Astrocyte (in vitro differentiated cells and primary cell): ENCODE measurements at regions not wholly inside any gene's neighbourhood (a gene's known extent, or its start where the extent isn't known, plus 50 kb on each side); places are given as distances from the start of the nearest gene placed in this dataset.

ENCODE experiments used
- DNase-seq: peaks from one replicate; pipeline ENCODE4 v3.0.0-alpha.2; 2010; ENCODE audit warnings: low read depth
- FAIRE-seq: peaks from 2 replicates; lab custom pipeline; 2011; peaks lifted over from hg19 to GRCh38; lab: Jason Lieb, UNC
- H2AFZ ChIP-seq: 2 replicates; pipeline ENCODE4 v1.6.0; 2012; ENCODE audit warnings: low read depth, low read length, inconsistent platforms
- H3K27ac ChIP-seq: 2 replicates; pipeline ENCODE4 v1.5.1; 2011; ENCODE audit warnings: low read depth, low read length, inconsistent platforms
- H3K27me3 ChIP-seq: 2 replicates; pipeline ENCODE4 v1.6.0; 2011; ENCODE audit warnings: low read length, inconsistent platforms; ENCODE audit not compliant: insufficient read depth
- H3K36me3 ChIP-seq: 2 replicates; pipeline ENCODE4 v1.5.1; 2011; ENCODE audit warnings: low read length, inconsistent platforms; ENCODE audit not compliant: insufficient read depth
- H3K4me1 ChIP-seq: 2 replicates; pipeline ENCODE4 v1.5.1; 2011; ENCODE audit warnings: low read length, inconsistent platforms; ENCODE audit not compliant: insufficient read depth
- H3K4me2 ChIP-seq: 2 replicates; pipeline ENCODE4 v1.6.0; 2012; ENCODE audit warnings: low read length, inconsistent platforms
- H3K4me3 ChIP-seq: 2 replicates; pipeline ENCODE4 v1.5.1; 2011; ENCODE audit warnings: low read depth, mild to moderate bottlenecking, low read length, inconsistent platforms; ENCODE audit not compliant: insufficient read depth
- H3K79me2 ChIP-seq: 2 replicates; pipeline ENCODE4 v1.6.0; 2012; ENCODE audit warnings: mild to moderate bottlenecking, low read length, inconsistent platforms; ENCODE audit not compliant: insufficient read depth
- H3K9ac ChIP-seq: 2 replicates; pipeline ENCODE4 v1.6.0; 2012; ENCODE audit warnings: mild to moderate bottlenecking, low read length, inconsistent platforms
- H3K9me3 ChIP-seq: 2 replicates; pipeline ENCODE4 v1.5.1; 2012; ENCODE audit warnings: low read depth, mild to moderate bottlenecking, low read length, inconsistent platforms; ENCODE audit not compliant: insufficient read depth
- H4K20me1 ChIP-seq: 2 replicates; pipeline ENCODE4 v1.6.0; 2012; ENCODE audit warnings: low read length, inconsistent platforms; ENCODE audit not compliant: insufficient read depth
- H3K27ac Mint-ChIP-seq: one replicate; pipeline ENCODE4 v1.8.0; 2021; ENCODE audit warnings: mild to moderate bottlenecking, mixed read lengths; ENCODE audit not compliant: unreplicated experiment
- H3K27me3 Mint-ChIP-seq: one replicate; pipeline ENCODE4 v1.8.0; 2021; ENCODE audit warnings: low read depth, mixed read lengths; ENCODE audit not compliant: unreplicated experiment
- H3K36me3 Mint-ChIP-seq: one replicate; pipeline ENCODE4 v1.8.0; 2021; ENCODE audit warnings: low read depth, mixed read lengths; ENCODE audit not compliant: unreplicated experiment
- H3K4me1 Mint-ChIP-seq: one replicate; pipeline ENCODE4 v1.8.0; 2021; ENCODE audit warnings: low read depth, mixed read lengths; ENCODE audit not compliant: unreplicated experiment
- H3K4me3 Mint-ChIP-seq: one replicate; pipeline ENCODE4 v1.8.0; 2021; ENCODE audit warnings: mild to moderate bottlenecking, moderate library complexity, mixed read lengths; ENCODE audit not compliant: unreplicated experiment
- H3K9me3 Mint-ChIP-seq: one replicate; pipeline ENCODE4 v1.8.0; 2021; ENCODE audit warnings: mild to moderate bottlenecking, mixed read lengths; ENCODE audit not compliant: unreplicated experiment
- CTCF ChIP-seq: IDR thresholded peaks from 2 replicates; pipeline ENCODE4 v1.5.1; 2011; ENCODE audit warnings: low read depth, mild to moderate bottlenecking, inconsistent platforms, low read length, moderate library complexity; ENCODE audit not compliant: insufficient read depth
- EZH2 ChIP-seq: IDR thresholded peaks from 2 replicates; pipeline ENCODE4 v1.6.1; 2012; ENCODE audit warnings: mild to moderate bottlenecking, low read length, inconsistent platforms; ENCODE audit not compliant: insufficient read depth

- no peak for FAIRE-seq
- no peaks in the 10 kb centered on the region for H3K4me1 ChIP-seq
- Mint-ChIP-seq H3K9me3 (peaks cover 5% of the 10 kb centered on the region), H3K27me3 (no peaks in the 10 kb centered on the region), H3K4me3 (no peak overlapping the region), H3K27ac (peak overlapping the region; percentile 64), H3K36me3 (no peaks in the 10 kb centered on the region), H3K4me1 (peaks cover 26% of the 10 kb centered on the region)
- no peak overlapping the region for H3K27ac ChIP-seq
- TF ChIP-seq CTCF: no peak
- no peak for TF ChIP-seq EZH2
- DNase-seq: no peak
- no peak overlapping the region for H3K9ac ChIP-seq
- H3K9me3 ChIP-seq: no peaks in the 10 kb centered on the region
- no peaks in the 10 kb centered on the region for H3K36me3 ChIP-seq
- no peak overlapping the region for H3K4me2 ChIP-seq
- no peak overlapping the region for H2AFZ ChIP-seq
- no peaks in the 10 kb centered on the region for H3K79me2 ChIP-seq
- H3K27me3 ChIP-seq: no peaks in the 10 kb centered on the region
- H4K20me1 ChIP-seq: no peaks in the 10 kb centered on the region
- no peak overlapping the region for H3K4me3 ChIP-seq
Measured at GRCh38 chr18:25454730-25455129, 102.8 kb upstream of the ZNF521 start.

GRCh38 chr18:25454270-25454659 is 102.3 kb upstream of the ZNF521 start:
- DNase-seq (no peak), FAIRE-seq (no peak)
- Histone ChIP-seq H3K4me1 (no peaks in the 10 kb centered on the region), H3K9me3 (no peaks in the 10 kb centered on the region), H3K27me3 (no peaks in the 10 kb centered on the region), H3K27ac (no peak overlapping the region), H3K4me2 (no peak overlapping the region), H4K20me1 (no peaks in the 10 kb centered on the region), H3K4me3 (no peak overlapping the region), H3K79me2 (no peaks in the 10 kb centered on the region), H3K36me3 (no peaks in the 10 kb centered on the region), H2AFZ (no peak overlapping the region), H3K9ac (no peak overlapping the region)
- TF ChIP-seq CTCF (no peak), EZH2 (no peak)
- Mint-ChIP-seq H3K4me1 (peaks cover 26% of the 10 kb centered on the region), H3K9me3 (peaks cover 7% of the 10 kb centered on the region), H3K27ac (peak overlapping the region; percentile 64), H3K27me3 (no peaks in the 10 kb centered on the region), H3K4me3 (no peak overlapping the region), H3K36me3 (no peaks in the 10 kb centered on the region)

- Histone ChIP-seq H3K9ac (no peak overlapping the region), H4K20me1 (no peaks in the 10 kb centered on the region), H3K27ac (no peak overlapping the region), H3K79me2 (no peaks in the 10 kb centered on the region), H3K4me1 (no peaks in the 10 kb centered on the region), H3K27me3 (no peaks in the 10 kb centered on the region), H3K36me3 (no peaks in the 10 kb centered on the region), H3K4me3 (no peak overlapping the region), H2AFZ (no peak overlapping the region), H3K9me3 (no peaks in the 10 kb centered on the region), H3K4me2 (no peak overlapping the region)
- no peak for TF ChIP-seq CTCF
- TF ChIP-seq EZH2: no peak
- Mint-ChIP-seq H3K36me3 (no peaks in the 10 kb centered on the region), H3K4me1 (peaks cover 26% of the 10 kb centered on the region), H3K4me3 (no peak overlapping the region), H3K27me3 (no peaks in the 10 kb centered on the region), H3K27ac (peak overlapping the region; percentile 64), H3K9me3 (peaks cover 7% of the 10 kb centered on the region)
- DNase-seq (peak; percentile 77), FAIRE-seq (peak; percentile 41)
Measured at GRCh38 chr18:25453556-25454269, 101.7 kb upstream of the ZNF521 start.
